MV-4-11 (cell line): ENCODE measurements at regions not wholly inside any gene's neighbourhood (a gene's known extent, or its start where the extent isn't known, plus 50 kb on each side); places are given as distances from the start of the nearest gene placed in this dataset.
"Not testable (repeated sequence)": the region's sequence is repeated elsewhere in the genome, so short reads cannot be mapped to it uniquely, and the experiment has no call there.

Source experiments
- DNase-seq: peaks from one replicate; lab custom pipeline; 2025; lab: John Stamatoyannopoulos, UW

GRCh38 chr6:11486959-11487358 is 50.6 kb upstream of the TMEM170B start:
- DNase-seq, result no peak

- no peak for DNase-seq
Measured at GRCh38 chr6:11486486-11486885, 51.1 kb upstream of the TMEM170B start.

DNA sequence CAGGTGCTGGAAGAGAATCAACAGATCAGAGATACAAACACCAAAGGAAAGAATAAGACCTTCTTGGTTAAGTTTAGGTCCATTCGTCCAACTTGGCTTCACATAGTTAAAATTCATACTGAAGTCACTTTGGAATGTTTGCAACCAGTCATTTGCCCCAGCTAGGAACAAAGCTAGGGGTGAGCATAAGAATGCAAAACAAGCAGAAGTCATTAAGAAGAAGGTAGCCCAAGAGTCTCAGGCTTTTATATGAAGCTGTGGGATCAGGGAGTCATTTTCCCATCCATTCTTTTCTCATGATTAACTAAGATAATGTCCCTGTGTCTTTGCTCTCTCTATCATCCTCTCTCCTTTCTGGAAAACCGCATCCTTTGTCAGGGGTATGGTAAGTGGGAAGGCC is 51.5 kb upstream of the TMEM170B start:
- no peak for DNase-seq

GRCh38 chr6:11485271-11485670 is 52.3 kb upstream of the TMEM170B start:
- DNase-seq, result no peak

- DNase-seq, result no peak
Measured at GRCh38 chr6:11484441-11484840, 53.1 kb upstream of the TMEM170B start.

GRCh38 chr6:11482616-11483015 is 54.9 kb upstream of the TMEM170B start:
- no peak for DNase-seq

DNA sequence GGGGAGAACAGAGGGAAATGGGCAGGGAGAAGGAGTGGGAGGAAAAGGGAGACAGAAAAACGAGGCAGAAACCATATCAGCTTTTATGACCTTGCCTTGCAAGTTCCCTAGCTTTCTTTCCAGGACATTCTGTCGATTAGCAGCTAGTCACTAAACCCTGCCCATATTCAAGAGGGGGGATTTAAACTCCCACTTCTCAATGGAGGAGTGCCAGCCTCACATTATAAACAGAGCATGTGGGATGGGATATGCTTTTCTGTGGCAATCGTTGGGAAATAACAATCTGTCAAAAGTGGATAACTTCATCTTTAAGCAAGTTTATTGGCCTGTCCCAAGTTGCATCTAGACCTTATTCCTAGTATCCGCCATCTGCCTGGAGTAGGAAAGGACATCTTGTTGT is 57.0 kb upstream of the TMEM170B start:
- DNase-seq, result no peak

DNA sequence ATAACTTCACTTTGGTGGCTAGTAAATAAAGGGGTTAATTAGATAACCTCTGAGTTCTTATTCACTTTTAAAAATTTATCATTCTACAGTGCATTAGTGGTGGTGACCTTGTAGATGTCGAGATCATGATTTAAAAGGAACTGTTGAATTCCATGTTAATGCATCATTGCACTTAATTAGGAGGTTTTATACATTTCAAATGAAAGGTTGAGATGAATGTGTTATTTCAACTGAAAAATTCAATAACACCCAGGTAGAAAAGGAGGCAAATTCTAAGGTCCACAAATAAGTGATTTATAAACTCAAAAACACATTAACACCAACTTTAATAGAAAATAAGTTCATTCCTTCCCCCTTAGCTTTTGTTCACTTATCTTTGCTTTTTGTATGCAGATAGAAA is 58.3 kb upstream of the TMEM170B start:
- DNase-seq, result no peak

DNA sequence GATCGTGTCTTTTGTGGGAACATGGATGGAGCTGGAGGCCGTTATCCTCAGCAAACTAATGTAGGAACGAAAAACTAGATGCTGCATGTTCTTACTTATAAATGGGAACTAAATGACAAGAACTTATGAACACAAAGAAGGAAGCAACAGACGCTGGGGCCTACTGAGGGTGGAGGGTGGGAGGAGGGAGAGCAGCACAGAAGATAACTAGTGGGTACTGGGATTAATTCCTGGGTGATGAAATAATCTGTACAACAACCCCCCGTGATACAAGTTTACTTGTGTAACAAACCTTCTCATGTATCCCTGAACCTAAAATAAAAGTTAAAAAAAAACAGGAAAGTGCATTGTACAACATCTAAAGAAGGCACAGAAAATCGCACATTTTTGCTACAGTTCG is 59.0 kb upstream of the TMEM170B start:
- no peak for DNase-seq

- no peak for DNase-seq
Measured at GRCh38 chr6:11475016-11475415, 62.5 kb upstream of the TMEM170B start.

DNA sequence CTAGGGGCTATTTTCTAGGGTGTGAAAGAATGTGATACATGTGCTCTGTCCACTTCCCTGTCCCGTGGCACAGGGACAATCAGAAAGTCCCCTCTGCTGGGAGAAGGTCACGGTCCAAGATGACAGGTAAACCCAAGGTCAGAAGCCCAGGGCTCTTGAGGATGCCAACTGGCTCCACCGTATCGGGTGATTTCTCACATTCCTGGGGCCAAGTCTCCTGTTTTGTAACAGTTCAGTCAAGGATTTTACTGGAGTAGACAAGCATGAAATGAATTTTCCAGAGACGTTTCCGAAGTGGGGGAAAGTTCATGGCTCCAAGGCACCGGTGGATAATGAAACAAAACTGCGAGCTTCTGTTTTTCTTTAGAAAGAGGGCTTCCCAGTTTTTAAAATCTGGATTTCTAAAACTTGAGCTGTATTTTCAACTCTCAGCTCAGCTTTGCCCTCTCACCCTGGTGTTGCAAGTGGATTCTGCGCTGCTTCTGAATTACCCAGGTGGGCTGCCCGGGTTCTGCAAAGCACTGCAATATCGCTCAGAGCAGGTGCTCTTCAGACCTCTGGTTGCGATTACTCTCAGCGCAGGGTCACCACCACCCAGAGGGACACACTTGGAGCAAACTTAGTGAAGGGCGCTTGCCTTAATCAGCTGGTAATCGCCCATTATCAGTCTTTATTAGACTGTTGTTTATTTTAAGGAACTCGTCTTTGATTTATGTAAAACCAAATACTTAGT is 64.4 kb upstream of the TMEM170B start:
- DNase-seq, result no peak

- no peak for DNase-seq
Measured at GRCh38 chr6:11471261-11471660, 66.3 kb upstream of the TMEM170B start.

DNA sequence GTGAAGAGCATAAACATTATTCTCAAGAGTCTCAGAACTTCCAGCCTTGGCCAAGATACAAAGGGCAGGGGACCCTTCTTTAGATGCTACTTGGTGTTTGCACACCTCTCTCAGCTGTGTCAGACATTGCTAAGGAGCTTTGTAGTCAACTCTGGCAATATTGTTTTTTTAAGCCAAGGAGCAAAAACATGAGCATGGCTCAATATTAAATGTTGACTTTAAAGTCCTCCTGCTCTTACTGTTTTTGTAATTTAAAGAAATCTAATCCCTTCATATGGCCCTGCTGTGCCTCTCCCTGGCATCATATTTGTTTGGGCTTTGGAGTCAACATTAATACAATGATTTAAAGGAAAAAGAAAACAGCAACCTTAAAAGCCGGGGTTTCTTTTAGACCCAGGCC is 67.9 kb upstream of the TMEM170B start:
- DNase-seq, result no peak

GRCh38 chr6:11468271-11468670 is 69.3 kb upstream of the TMEM170B start:
- DNase-seq, result not testable (repeated sequence)

DNA sequence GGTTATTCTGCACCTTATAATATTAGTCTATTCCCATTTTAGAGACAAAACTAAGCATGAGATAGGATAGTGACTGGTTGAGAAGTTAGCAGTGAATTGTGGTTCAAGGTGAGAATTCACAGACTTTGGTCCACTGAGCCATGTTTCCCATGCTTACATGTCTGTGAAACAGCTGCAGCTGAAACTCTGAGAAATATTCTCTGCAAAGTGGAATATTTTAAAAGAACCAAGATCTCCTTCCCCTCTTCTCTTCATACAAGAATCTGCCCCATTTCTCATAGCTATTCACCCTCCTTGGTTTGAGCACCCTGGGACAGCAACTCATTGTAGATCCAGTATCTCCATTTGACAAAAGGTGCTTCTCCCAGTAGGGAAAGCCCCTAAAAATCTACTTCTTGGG is 70.2 kb upstream of the TMEM170B start:
- no peak for DNase-seq

DNA sequence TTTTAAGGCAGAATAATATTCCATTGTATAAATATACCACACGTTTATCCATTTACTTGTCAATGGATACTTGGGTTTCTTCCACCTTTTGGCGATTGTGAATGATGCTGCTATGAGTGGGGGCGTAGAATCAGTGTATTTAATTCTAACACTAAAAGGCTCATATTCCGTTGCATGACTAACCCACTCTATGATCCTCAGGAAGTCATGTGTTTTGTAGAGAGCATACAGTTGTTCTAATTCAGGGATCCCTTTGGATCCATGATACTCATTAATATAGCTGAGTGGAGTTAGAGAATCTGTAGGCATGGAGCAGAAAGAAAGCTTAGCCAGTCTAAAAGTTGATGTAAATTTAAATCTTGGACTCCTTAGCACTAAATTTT is 74.2 kb upstream of the TMEM170B start:
- DNase-seq, result peak; percentile 47

- peak; percentile 92 for DNase-seq
Measured at GRCh38 chr6:11462742-11463397, 74.7 kb upstream of the TMEM170B start.

GRCh38 chr6:11460837-11461661 is 76.5 kb upstream of the TMEM170B start:
- peak; percentile 58 for DNase-seq

GRCh38 chr6:11460001-11460668 is 77.4 kb upstream of the TMEM170B start:
- peak; percentile 89 for DNase-seq

GRCh38 chr6:11459079-11459610 is 78.4 kb upstream of the TMEM170B start:
- DNase-seq, result no peak

GRCh38 chr6:11458509-11458908 is 79.0 kb upstream of the TMEM170B start:
- no peak for DNase-seq

GRCh38 chr6:11457422-11457821 is 80.1 kb upstream of the TMEM170B start:
- not testable (repeated sequence) for DNase-seq
